Amygdala (tissue), 56 donors: ENCODE measurements at regions not wholly inside any gene's neighbourhood (a gene's known extent, or its start where the extent isn't known, plus 50 kb on each side); places are given as distances from the start of the nearest gene placed in this dataset.

Experiments
- DNase-seq, 56 donors: peaks; one replicate each; lab custom pipeline; 2025; lab: John Stamatoyannopoulos, UW

- DNase-seq = no peak
Measured at GRCh38 chr21:41653954-41654491, 112.8 kb downstream of the RIPK4 start.

- DNase-seq = no peak
Measured at GRCh38 chr21:41653243-41653953, 113.5 kb downstream of the RIPK4 start.

- DNase-seq = no peak
Measured at GRCh38 chr21:41651830-41652229, 115.0 kb downstream of the RIPK4 start.

- DNase-seq = no peak
Measured at GRCh38 chr21:41651406-41651805, 115.4 kb downstream of the RIPK4 start.

GRCh38 chr21:41650526-41651145, 116.2 kb downstream of the RIPK4 start:
- no peak for DNase-seq

- no peak for DNase-seq
Measured at GRCh38 chr21:41648591-41649031, 118.2 kb downstream of the RIPK4 start.

- DNase-seq = no peak
Measured at GRCh38 chr21:41647806-41648561, 118.9 kb downstream of the RIPK4 start.

- no peak for DNase-seq
Measured at GRCh38 chr21:41643246-41643966, 123.4 kb downstream of the RIPK4 start.

- DNase-seq = peak in 17 of 56 donors; percentile 5 to 57 (median 22)
Measured at GRCh38 chr21:41641821-41642701, 124.8 kb downstream of the RIPK4 start.

GRCh38 chr21:41641510-41641815, 125.4 kb downstream of the RIPK4 start:
- DNase-seq = no peak

GRCh38 chr21:41640748-41641509, 125.9 kb downstream of the RIPK4 start:
- no peak for DNase-seq

GRCh38 chr21:41639766-41640165, 127.1 kb downstream of the RIPK4 start:
- DNase-seq = no peak

GRCh38 chr21:41639336-41639735, 127.5 kb downstream of the RIPK4 start:
- no peak for DNase-seq

GRCh38 chr21:41638201-41638790, 128.6 kb downstream of the RIPK4 start:
- no peak for DNase-seq

- DNase-seq = no peak
Measured at GRCh38 chr21:41636636-41637630, 129.0 kb upstream of the TMPRSS2 start.

- no peak for DNase-seq
Measured at GRCh38 chr21:41635874-41636273, 127.9 kb upstream of the TMPRSS2 start.

- DNase-seq = no peak
Measured at GRCh38 chr21:41634858-41635257, 126.9 kb upstream of the TMPRSS2 start.
